Iris pigment epithelial cell (primary cell): ENCODE measurements at regions not wholly inside any gene's neighbourhood (a gene's known extent, or its start where the extent isn't known, plus 50 kb on each side); places are given as distances from the start of the nearest gene placed in this dataset.
"Not testable (repeated sequence)": the region's sequence is repeated elsewhere in the genome, so short reads cannot be mapped to it uniquely, and the experiment has no call there.

Source experiments
- DNase-seq: peaks from one replicate; pipeline ENCODE4 v3.0.0-alpha.2; 2011; ENCODE audit warnings: low read depth

DNA sequence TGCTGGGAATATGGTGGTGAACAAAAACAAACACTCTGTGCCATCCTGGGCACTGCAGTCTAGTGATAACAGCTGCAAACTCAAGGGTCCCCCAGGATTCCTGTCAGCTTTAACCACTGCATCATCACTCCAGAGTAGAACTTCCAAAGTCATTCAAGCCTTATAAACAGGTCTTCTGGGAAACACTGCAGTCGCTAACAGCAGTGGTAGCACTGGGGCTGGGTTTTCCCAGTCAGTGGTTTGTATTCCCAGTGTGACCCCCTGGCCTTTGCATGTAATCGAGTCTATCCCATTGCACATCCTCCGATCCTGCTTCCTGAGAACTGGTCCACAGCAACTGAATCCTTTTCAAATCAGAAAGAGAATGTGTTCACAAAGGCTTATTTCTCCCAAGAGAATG, 623.5 kb downstream of the EDEM1 start:
- no peak for DNase-seq

DNA sequence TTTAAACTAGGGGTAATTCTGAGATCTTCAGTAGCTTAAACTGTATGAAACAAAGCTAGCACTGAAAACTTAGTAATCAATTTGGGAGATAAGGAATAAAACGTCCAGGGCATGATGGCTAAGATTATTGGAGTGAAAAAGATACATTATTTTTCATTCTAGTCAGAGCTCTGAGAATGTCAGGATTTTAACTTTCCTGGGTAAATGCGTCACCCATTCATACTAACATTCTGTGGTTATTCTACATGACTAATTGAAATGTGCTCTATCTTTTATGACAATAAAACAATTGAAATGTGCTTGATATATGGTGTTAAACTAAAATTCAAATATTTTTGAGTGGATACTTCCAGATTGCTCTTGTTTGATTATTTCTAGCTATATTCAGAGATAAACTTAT, 626.0 kb downstream of the EDEM1 start:
- DNase-seq: no peak

DNA sequence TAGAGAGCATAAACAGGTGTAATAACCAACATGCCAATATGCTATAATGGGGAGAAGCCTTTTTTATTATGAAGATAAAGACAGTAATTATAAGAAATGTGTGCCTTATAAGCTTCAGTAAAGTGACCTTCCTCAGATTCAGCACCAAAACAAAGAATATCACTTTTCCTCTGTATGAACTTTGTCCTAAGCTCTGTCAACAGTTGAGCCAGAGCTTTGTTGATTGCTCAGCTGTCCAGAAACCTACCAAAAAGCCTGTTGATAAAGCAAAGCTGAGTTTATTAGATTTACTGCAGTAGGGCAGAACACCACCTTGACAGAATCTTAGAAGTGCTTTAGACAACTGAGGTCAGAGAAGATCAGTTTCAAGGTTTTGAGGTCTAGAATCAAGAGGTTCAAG, 635.3 kb downstream of the EDEM1 start:
- DNase-seq: no peak

DNA sequence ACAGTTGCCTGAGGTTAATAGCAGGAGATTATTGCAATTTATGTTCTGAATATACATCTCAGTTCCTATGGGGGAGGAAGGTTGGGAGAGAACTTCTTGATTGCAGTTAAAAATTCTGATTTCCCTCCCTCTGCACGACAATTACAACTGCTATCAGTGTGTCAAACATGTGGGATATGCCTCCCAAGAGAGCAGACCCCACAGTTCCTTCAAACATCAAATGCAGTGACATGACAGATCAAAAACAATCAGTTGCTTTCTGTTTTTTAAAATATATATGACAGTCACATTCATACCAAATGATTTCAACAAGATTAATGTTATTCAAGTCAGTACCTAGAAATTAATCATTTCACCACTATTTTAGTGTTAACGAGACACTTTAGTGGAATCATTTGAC, 639.0 kb downstream of the EDEM1 start:
- DNase-seq: no peak

DNA sequence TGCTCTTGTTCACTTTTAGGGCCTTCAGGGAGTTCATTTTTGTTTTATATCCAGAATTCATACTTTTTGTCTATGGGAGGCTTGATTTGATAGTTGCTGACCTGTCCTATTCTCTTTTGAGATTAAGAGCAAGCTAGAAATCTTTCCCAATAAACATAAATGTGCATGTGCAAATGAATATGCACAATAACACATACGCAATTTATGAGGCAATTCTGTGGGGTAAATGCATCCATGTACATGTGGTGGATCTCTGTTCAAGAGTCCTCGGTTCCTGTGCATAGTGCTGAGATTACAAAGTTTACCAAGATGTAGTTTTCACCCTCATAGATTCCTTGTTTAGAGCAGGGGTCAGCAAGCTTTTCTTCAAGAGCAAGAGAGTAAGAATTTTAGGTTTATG, 640.7 kb downstream of the EDEM1 start:
- DNase-seq: no peak

DNA sequence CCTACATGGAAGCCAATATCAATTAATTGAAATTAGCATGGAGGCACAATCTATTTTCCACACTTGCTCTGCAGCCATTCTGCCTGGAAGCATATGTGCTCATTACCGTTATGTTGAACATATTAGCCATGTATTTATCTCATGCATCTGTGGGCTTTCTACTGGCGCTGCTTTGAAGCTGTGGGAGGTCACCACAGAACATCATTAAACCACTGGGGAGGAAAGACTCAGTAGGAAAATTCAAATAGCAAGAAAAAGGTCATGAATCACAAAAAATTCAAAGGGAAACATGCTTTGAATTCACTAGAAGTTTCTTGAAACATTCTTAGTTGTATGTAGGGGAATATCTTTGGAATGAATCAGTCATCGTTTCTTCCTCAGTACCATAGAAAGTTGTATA, 652.5 kb downstream of the EDEM1 start:
- peak; percentile 14 for DNase-seq

GRCh38 chr3:5841599-5841998, 654.1 kb downstream of the EDEM1 start:
- DNase-seq: no peak

- DNase-seq: no peak
These were observed 658.8 kb downstream of the EDEM1 start for GRCh38 chr3:5846261-5846660.

- DNase-seq: no peak
These were observed 673.6 kb downstream of the EDEM1 start for GRCh38 chr3:5861151-5861550.

DNA sequence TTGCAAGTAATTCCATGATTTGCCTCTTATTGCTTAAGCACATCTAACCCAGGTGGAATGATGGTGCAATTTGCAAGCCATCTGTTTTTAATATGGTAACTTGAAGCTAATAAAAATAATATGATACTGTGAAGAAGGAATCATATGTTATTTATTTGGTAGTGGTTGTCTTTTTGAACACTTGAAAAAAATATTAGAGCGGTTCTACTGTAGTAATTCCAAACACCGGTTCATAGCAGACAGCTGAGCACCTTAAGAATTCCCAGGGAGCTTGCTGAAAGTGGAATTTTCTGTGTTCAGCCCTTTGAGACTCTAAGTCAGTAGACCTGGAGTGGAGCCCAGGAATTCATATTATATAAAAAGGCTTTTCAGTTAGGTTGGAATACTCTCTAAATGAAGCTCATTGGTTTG, 687.4 kb downstream of the EDEM1 start:
- no peak for DNase-seq

GRCh38 chr3:5888851-5889250, 701.3 kb downstream of the EDEM1 start:
- DNase-seq: no peak

- no peak for DNase-seq
These were observed 701.9 kb downstream of the EDEM1 start for GRCh38 chr3:5889374-5889773.

- peak; percentile 35 for DNase-seq
These were observed 704.2 kb downstream of the EDEM1 start for GRCh38 chr3:5891711-5892110.

DNA sequence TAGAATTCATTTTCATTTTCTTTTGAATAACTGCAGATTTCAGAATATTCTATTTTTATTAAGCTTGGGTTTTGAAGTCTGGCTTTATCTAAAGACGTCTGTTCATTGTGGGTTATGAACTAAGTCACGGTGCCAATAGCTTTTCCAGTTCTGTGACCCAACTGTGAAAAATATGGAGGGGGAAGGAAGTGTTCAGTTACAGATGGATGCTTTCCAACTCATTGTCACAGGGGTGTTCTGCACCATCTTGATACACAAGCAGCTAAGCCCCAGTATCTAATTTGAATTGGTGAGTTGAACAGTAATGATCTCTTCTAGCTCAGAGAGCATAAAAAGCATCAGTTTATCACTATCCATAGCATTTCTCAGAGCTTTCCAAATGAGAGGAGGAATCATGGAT, 710.6 kb downstream of the EDEM1 start:
- no peak for DNase-seq

GRCh38 chr3:5899014-5899761, 711.7 kb downstream of the EDEM1 start:
- DNase-seq: no peak

- DNase-seq: no peak
These were observed 730.4 kb downstream of the EDEM1 start for GRCh38 chr3:5917932-5918331.

GRCh38 chr3:5918626-5919025, 731.1 kb downstream of the EDEM1 start:
- no peak for DNase-seq

DNA sequence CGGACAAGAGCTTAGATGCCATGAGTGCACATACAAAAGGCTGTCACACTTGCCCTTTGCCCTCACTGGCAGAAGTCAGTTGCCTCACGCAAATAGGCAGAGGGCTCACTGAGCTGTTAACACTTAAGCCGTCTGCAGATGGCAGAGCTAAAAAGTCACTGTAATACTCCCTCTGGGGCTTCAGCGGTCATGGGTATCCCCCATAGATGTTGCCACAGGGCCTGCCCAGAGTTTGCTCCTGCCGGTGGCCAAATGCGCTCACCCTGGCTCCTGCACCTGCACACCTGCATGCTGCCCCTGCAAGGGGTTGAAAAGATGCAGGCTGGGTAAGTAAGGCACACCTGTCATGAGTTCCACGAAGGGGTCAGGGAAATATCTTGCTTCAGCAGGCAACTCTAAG, 741.5 kb downstream of the EDEM1 start:
- DNase-seq: no peak

DNA sequence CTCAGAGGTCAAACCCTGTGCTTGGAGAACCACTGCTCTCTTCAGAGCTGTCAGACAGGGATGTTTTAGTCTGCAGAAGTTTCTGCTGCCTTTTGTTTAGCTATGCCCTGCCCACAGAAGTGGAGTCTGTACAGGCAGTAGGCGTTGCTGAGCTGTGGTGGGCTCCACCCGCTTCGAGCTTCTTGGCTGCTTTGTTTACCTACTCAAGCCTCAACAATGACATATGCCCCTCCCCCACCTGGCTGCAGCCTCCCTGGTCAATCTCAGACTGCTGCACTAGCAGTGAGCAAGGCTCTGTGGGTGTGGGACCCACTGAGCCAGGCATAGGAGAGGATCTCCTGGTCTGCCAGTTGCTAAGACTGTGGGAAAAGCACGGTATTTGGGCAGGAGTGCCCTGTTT, 756.6 kb downstream of the EDEM1 start:
- DNase-seq: not testable (repeated sequence)

- DNase-seq: no peak
These were observed 760.6 kb downstream of the EDEM1 start for GRCh38 chr3:5948084-5948483.

DNA sequence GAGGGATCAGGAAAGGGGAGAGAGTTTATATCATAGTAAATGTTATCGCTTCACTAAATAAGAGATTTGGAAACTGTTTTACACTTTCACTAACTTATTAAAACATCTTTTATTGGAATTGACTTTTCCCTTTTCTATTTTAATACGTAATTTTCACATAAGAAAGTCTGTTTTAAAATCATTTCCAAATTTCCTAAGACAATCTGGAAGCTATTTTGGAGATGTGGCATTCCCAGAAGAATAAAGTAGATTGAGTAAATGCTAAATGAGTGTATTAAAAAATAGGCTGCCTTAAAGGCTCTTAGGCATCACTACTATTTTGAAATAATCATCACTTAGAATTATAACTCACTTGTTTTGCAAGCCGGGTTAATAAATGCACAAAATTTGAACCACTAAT, 763.5 kb downstream of the EDEM1 start:
- no peak for DNase-seq

GRCh38 chr3:5972586-5972985, 785.1 kb downstream of the EDEM1 start:
- DNase-seq: no peak

DNA sequence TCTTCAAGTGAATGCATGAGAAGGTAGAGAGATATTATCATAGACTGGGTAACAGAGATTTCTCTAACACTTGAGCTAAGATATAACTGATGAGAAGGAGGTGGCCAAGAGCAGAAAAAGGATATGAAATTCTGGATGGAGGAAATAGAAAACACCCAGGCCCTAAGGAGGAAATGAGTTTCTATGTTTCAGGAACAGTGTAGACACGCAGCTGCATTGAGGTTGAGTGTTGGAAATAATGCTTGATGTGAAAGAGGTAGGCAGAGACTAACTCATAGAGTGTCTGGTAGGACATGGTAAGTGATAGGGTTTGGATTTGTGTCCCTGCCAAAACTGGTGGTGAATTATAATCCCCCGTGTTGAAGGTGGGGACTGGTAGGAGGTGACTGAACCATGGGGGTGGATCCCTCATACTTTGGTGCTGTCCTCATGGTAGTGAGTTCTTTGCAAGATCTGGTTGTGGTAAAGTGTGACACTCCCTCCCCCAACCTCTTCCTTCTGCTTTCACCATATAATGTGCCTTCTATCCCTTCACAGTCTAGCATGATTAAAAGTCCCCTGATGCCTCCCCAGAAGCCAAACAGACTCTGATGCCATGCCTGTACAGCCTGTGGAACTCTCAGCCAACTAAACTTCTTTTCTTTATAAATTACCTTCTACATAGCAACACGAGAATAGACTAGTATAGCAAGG, 787.3 kb downstream of the EDEM1 start:
- no peak for DNase-seq

- no peak for DNase-seq
These were observed 789.8 kb downstream of the EDEM1 start for GRCh38 chr3:5977331-5977730.
